Trophoblast cell (in vitro differentiated cells and primary cell): ENCODE measurements at regions not wholly inside any gene's neighbourhood (a gene's known extent, or its start where the extent isn't known, plus 50 kb on each side); places are given as distances from the start of the nearest gene placed in this dataset.

Experiments used
- DNase-seq, 2 donors: peaks; one replicate each; pipeline ENCODE4 v3.0.0-alpha.2; 2016
- H2AFZ ChIP-seq: 2 replicates; pipeline ENCODE4 v1.6.1; 2013; ENCODE audit warnings: low read length, moderate library complexity, mild to moderate bottlenecking; ENCODE audit not compliant: insufficient read depth, poor library complexity
- H2AK5ac ChIP-seq: 2 replicates; pipeline ENCODE4 v1.6.1; 2013; ENCODE audit warnings: mild to moderate bottlenecking, low read length
- H2BK120ac ChIP-seq: 2 replicates; pipeline ENCODE4 v1.6.1; 2013; ENCODE audit warnings: low read length, mild to moderate bottlenecking, moderate library complexity; ENCODE audit not compliant: insufficient read depth, poor library complexity
- H2BK12ac ChIP-seq: 2 replicates; pipeline ENCODE4 v1.6.1; 2013; ENCODE audit warnings: mild to moderate bottlenecking, low read length, moderate library complexity
- H2BK5ac ChIP-seq: 2 replicates; pipeline ENCODE4 v1.6.1; 2013; ENCODE audit warnings: low read length, low read depth, moderate library complexity, mild to moderate bottlenecking; ENCODE audit not compliant: poor library complexity
- H3K14ac ChIP-seq: 2 replicates; pipeline ENCODE4 v1.6.1; 2013; ENCODE audit warnings: mild to moderate bottlenecking, low read length
- H3K18ac ChIP-seq: 2 replicates; pipeline ENCODE4 v1.6.1; 2013; ENCODE audit warnings: mild to moderate bottlenecking, low read length
- H3K23ac ChIP-seq: 2 replicates; pipeline ENCODE4 v1.6.1; 2013; ENCODE audit warnings: low read length
- H3K27ac ChIP-seq: 2 replicates; pipeline ENCODE4 v1.5.1; 2013; ENCODE audit warnings: low read depth, mild to moderate bottlenecking, inconsistent platforms, low read length, moderate library complexity
- H3K27me3 ChIP-seq: 2 replicates; pipeline ENCODE4 v1.6.1; 2013; ENCODE audit warnings: inconsistent platforms, mild to moderate bottlenecking, low read length, moderate library complexity; ENCODE audit not compliant: insufficient read depth
- H3K36me3 ChIP-seq, 2 experiments: 1 replicate in 1 of 2; 2 replicates in 1 of 2; pipeline ENCODE4 v1.6.1; 2013; ENCODE audit warnings: low read length in 2 of 2, mild to moderate bottlenecking in 2 of 2, moderate library complexity in 1 of 2; ENCODE audit not compliant: insufficient read depth in 2 of 2, control insufficient read depth in 1 of 2
- H3K4ac ChIP-seq: 2 replicates; pipeline ENCODE4 v1.6.1; 2013; ENCODE audit warnings: low read depth, mild to moderate bottlenecking, low read length, moderate library complexity
- H3K4me1 ChIP-seq, 2 experiments: 1 replicate in 1 of 2; 2 replicates in 1 of 2; pipeline ENCODE4 v1.6.1; 2013; ENCODE audit warnings: low read length in 2 of 2, mild to moderate bottlenecking in 2 of 2, moderate library complexity in 1 of 2; ENCODE audit not compliant: insufficient read depth in 2 of 2, control insufficient read depth in 1 of 2
- H3K4me2 ChIP-seq: 2 replicates; pipeline ENCODE4 v1.6.1; 2013; ENCODE audit warnings: inconsistent platforms, mild to moderate bottlenecking, low read length, moderate library complexity
- H3K4me3 ChIP-seq: 2 replicates; pipeline ENCODE4 v1.5.1; 2013; ENCODE audit warnings: mild to moderate bottlenecking, low read depth, low read length, inconsistent platforms
- H3K79me1 ChIP-seq: one replicate; pipeline ENCODE4 v1.6.1; 2013; ENCODE audit warnings: low read length
- H3K79me2 ChIP-seq: 2 replicates; pipeline ENCODE4 v1.6.1; 2013; ENCODE audit warnings: low read length, mild to moderate bottlenecking; ENCODE audit not compliant: control insufficient read depth, insufficient read depth, poor library complexity
- H3K9ac ChIP-seq: 2 replicates; pipeline ENCODE4 v1.6.1; 2013; ENCODE audit warnings: mild to moderate bottlenecking, low read length
- H3K9me3 ChIP-seq: 2 replicates; pipeline ENCODE4 v1.6.1; 2013; ENCODE audit warnings: low read depth, mild to moderate bottlenecking, control low read depth, inconsistent platforms, low read length; ENCODE audit not compliant: insufficient read depth
- H4K12ac ChIP-seq: 2 replicates; pipeline ENCODE4 v1.6.1; 2013; ENCODE audit warnings: low read depth, mild to moderate bottlenecking, low read length, moderate library complexity
- H4K8ac ChIP-seq: 2 replicates; pipeline ENCODE4 v1.6.1; 2013; ENCODE audit warnings: low read depth, mild to moderate bottlenecking, low read length, moderate library complexity
- H4K91ac ChIP-seq: one replicate; pipeline ENCODE4 v1.6.1; 2013; ENCODE audit warnings: low read depth, mild to moderate bottlenecking, low read length, moderate library complexity
- WGBS: extraction: QIAGEN DNeasy Blood & Tissue Kit; methylation state at CpG from one replicate; pipeline ENCODE4 v1.1.7; 2013; ENCODE audit warnings: missing lambda C conversion rate; ENCODE audit not compliant: insufficient read length, insufficient coverage; ENCODE audit errors: extremely low coverage; 5-methylcytosine and 5-hydroxymethylcytosine counted together

DNA sequence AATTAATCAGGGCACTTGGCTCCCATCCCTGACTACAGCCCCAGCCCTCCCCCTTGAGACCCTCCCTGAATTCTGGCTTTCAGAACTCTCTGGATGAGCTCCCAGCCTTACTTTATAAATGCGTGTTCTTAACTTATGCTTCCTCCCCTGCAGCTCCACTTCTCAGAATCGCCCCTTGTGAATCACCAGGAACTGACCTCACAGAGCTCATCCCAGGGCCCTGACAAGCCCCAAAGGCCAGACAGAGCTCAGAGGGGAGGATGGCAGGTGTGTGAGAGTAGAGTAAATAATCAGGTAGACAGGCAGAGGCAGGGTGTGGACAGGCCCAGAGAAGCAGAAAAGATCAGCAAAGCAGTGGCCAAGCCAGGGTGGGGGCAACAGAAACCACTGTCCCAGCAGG is 68.2 kb upstream of the FOXN3 start:
- Histone ChIP-seq H4K8ac (no peak overlapping the region), H3K79me1 (no peaks in the 10 kb centered on the region), H3K23ac (no peak overlapping the region), H3K18ac (no peak overlapping the region), H2AFZ (no peak overlapping the region), H3K9ac (no peak overlapping the region), H3K4ac (no peak overlapping the region), H2BK120ac (no peak overlapping the region), H3K36me3 (no peaks in the 10 kb centered on the region), H3K9me3 (no peaks in the 10 kb centered on the region), H4K12ac (no peak overlapping the region), H3K79me2 (no peaks in the 10 kb centered on the region), H4K91ac (no peak overlapping the region), H3K14ac (no peak overlapping the region), H2AK5ac (no peak overlapping the region), H2BK12ac (no peak overlapping the region), H2BK5ac (no peak overlapping the region), H3K4me3 (no peak overlapping the region), H3K27me3 (no peaks in the 10 kb centered on the region), H3K4me2 (no peak overlapping the region), H3K27ac (no peak overlapping the region), H3K4me1 (no peaks in the 10 kb centered on the region)
- no CpG with 5 or more reads among the region's 2 CpGs for WGBS
- DNase-seq, result no peak

DNA sequence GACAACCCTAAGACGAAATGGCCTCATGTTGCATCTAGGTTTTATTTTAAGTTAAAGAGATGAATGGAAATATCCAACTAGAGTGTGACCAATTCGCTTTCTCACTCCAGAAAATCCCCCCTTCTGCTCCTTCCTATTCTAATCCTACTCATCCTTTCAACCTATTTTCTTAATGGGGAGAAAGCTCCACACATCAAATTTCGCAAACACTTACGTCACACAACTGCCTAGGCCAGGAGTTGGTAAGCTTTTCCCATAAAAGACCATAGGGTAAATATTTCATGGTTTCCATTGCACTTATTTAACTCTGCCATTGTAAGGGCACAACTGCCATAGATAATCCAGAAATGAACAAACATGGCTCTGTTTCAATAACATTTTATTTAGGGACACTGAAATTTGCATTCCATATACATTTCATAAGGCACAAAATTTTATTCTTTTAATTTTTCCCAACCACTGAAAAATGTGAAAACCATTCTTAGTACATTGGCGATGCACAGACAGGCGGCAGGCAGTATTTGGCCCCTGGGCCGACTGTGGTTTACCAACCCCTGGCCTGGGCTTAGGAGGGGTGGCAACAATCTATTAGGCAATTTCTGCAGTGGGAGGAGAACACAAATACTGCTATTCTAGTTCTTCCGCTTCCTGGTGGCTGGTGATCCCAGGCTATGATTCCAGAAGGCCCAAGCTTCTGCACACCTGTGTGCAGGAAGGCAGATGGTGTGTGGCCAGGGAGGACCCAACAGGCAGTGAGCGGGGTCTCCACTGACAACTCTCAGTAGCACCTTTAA is 67.2 kb upstream of the FOXN3 start:
- Histone ChIP-seq H3K9me3 (no peaks in the 10 kb centered on the region), H3K79me1 (no peaks in the 10 kb centered on the region), H4K8ac (no peak overlapping the region), H3K4me2 (no peak overlapping the region), H2BK120ac (no peak overlapping the region), H4K12ac (no peak overlapping the region), H3K14ac (no peak overlapping the region), H3K9ac (no peak overlapping the region), H4K91ac (no peak overlapping the region), H3K23ac (no peak overlapping the region), H2BK5ac (no peak overlapping the region), H2AFZ (no peak overlapping the region), H2AK5ac (no peak overlapping the region), H3K36me3 (no peaks in the 10 kb centered on the region), H3K4me3 (no peak overlapping the region), H2BK12ac (no peak overlapping the region), H3K27me3 (no peaks in the 10 kb centered on the region), H3K4ac (no peak overlapping the region), H3K27ac (no peak overlapping the region), H3K79me2 (no peaks in the 10 kb centered on the region), H3K4me1 (no peaks in the 10 kb centered on the region), H3K18ac (no peak overlapping the region)
- no CpG with 5 or more reads among the region's 9 CpGs for WGBS
- DNase-seq, result no peak

DNA sequence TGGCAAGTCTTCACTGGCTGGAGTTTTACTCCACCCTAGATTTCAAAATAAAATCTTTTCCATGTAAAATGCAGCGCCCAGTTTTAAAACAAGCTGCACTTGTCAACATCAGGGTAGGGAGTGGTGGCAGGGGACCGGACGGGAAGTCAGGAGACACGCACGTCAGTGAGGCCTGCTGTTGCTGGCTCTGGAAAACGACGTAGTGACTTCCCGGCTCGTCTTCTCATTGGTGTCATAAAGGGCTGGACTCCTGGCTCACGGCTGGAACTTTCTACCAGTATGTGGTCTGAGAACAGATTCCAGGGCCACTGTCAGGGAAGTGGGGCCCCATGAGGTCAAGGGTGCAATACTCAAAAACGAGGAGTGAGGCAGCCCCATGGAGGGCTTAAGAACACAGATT is 64.2 kb upstream of the FOXN3 start:
- Histone ChIP-seq H4K91ac (no peak overlapping the region), H3K4me3 (no peak overlapping the region), H3K36me3 (no peaks in the 10 kb centered on the region), H3K27ac (no peak overlapping the region), H2AK5ac (no peak overlapping the region), H3K79me1 (no peaks in the 10 kb centered on the region), H4K8ac (no peak overlapping the region), H3K9ac (no peak overlapping the region), H3K23ac (no peak overlapping the region), H3K4ac (no peak overlapping the region), H3K14ac (no peak overlapping the region), H3K18ac (no peak overlapping the region), H3K27me3 (no peaks in the 10 kb centered on the region), H2BK120ac (no peak overlapping the region), H2BK12ac (no peak overlapping the region), H2AFZ (no peak overlapping the region), H3K9me3 (no peaks in the 10 kb centered on the region), H3K4me2 (no peak overlapping the region), H3K4me1 (no peaks in the 10 kb centered on the region), H4K12ac (no peak overlapping the region), H3K79me2 (no peaks in the 10 kb centered on the region), H2BK5ac (no peak overlapping the region)
- no peak for DNase-seq
- WGBS, result no CpG with 5 or more reads among the region's 11 CpGs

DNA sequence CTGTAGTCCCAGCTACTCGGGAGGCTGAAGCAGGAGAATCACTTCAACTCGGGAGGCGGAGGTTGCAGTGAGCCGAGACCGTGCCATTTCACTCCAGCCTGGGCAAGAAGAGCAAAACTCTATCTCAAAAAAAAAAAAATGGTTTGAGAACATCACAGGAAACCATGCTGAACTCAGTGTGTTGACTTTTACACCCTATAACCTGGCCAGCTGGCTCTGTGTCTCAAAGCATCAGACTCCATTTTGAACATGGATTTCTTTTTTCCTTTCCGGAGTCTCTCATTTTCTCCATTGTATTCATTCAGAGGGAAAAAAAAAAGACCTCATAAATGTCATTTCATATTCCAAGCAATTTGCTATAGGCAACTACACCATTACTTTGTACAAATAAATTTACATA is 63.2 kb upstream of the FOXN3 start:
- Histone ChIP-seq H3K4me3 (no peak overlapping the region), H3K9ac (no peak overlapping the region), H2BK12ac (no peak overlapping the region), H3K4ac (no peak overlapping the region), H4K91ac (no peak overlapping the region), H3K18ac (no peak overlapping the region), H3K23ac (no peak overlapping the region), H3K36me3 (no peaks in the 10 kb centered on the region), H3K9me3 (no peaks in the 10 kb centered on the region), H2BK120ac (no peak overlapping the region), H2AK5ac (no peak overlapping the region), H3K79me1 (no peaks in the 10 kb centered on the region), H2BK5ac (no peak overlapping the region), H3K27me3 (no peaks in the 10 kb centered on the region), H2AFZ (no peak overlapping the region), H3K79me2 (no peaks in the 10 kb centered on the region), H3K4me2 (no peak overlapping the region), H3K4me1 (no peaks in the 10 kb centered on the region), H3K14ac (no peak overlapping the region), H4K12ac (no peak overlapping the region), H3K27ac (no peak overlapping the region), H4K8ac (no peak overlapping the region)
- WGBS, result no CpG with 5 or more reads among the region's 6 CpGs
- no peak for DNase-seq
